NB4 (cell line): ENCODE measurements at regions not wholly inside any gene's neighbourhood (a gene's known extent, or its start where the extent isn't known, plus 50 kb on each side); places are given as distances from the start of the nearest gene placed in this dataset.

ENCODE experiments used
- MYC ChIP-seq: IDR thresholded peaks from 2 replicates; pipeline ENCODE4 v1.6.1; 2011; ENCODE audit warnings: low read depth, low read length
- POLR2A ChIP-seq: IDR thresholded peaks from 2 replicates; pipeline ENCODE4 v1.6.1; 2011; ENCODE audit warnings: mild to moderate bottlenecking; ENCODE audit not compliant: insufficient read length; ENCODE audit errors: extremely low read depth
- TF ChIP-seq, protein P1 (sequence below): IDR thresholded peaks from one replicate; pipeline ENCODE4 v1.5.1; 2012; ENCODE audit warnings: low read depth, low read length

- TF ChIP-seq POLR2A (no peak), MYC (no peak)
- TF ChIP-seq, protein P1, sequence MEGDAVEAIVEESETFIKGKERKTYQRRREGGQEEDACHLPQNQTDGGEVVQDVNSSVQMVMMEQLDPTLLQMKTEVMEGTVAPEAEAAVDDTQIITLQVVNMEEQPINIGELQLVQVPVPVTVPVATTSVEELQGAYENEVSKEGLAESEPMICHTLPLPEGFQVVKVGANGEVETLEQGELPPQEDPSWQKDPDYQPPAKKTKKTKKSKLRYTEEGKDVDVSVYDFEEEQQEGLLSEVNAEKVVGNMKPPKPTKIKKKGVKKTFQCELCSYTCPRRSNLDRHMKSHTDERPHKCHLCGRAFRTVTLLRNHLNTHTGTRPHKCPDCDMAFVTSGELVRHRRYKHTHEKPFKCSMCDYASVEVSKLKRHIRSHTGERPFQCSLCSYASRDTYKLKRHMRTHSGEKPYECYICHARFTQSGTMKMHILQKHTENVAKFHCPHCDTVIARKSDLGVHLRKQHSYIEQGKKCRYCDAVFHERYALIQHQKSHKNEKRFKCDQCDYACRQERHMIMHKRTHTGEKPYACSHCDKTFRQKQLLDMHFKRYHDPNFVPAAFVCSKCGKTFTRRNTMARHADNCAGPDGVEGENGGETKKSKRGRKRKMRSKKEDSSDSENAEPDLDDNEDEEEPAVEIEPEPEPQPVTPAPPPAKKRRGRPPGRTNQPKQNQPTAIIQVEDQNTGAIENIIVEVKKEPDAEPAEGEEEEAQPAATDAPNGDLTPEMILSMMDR: no peak
Measured at GRCh38 chr20:51218603-51219002, 195.7 kb upstream of the KCNG1 start.
